Endothelial cell of umbilical vein (primary cell): ENCODE measurements at regions not wholly inside any gene's neighbourhood (a gene's known extent, or its start where the extent isn't known, plus 50 kb on each side); places are given as distances from the start of the nearest gene placed in this dataset.

ENCODE experiments used
- BruUV-seq: library from RNA; stranded (reverse); fragments of 400-500 nt; replicated peaks from 2 replicates; lab custom pipeline; 2021; lab: Mats Ljungman, UMichigan
- CTCF ChIA-PET: fragments of 300-600, 350-600 bp; sonication (Branson Sonifier 250); formaldehyde crosslinking; loops from one replicate; lab custom pipeline; 2021; ENCODE audit warnings: antibody characterized with exemption, inconsistent platforms; lab: Charles Lee
- POLR2A ChIA-PET: fragments of 300-600, 350-600 bp; sonication (Branson Sonifier 250); formaldehyde crosslinking; loops from one replicate; lab custom pipeline; 2021; ENCODE audit warnings: antibody characterized with exemption, inconsistent platforms; lab: Charles Lee
- DNase-seq: peaks from one replicate; pipeline ENCODE4 v3.0.0-alpha.2; 2011; ENCODE audit warnings: low read depth, low spot score
- FAIRE-seq: peaks from 2 replicates; lab custom pipeline; 2011; peaks lifted over from hg19 to GRCh38; lab: Jason Lieb, UNC
- H2AFZ ChIP-seq: 2 replicates; pipeline ENCODE4 v1.6.0; 2012; ENCODE audit warnings: low read depth, low read length, control low read depth, inconsistent platforms
- H3K27ac ChIP-seq: 2 replicates; pipeline ENCODE4 v1.5.1; 2011; ENCODE audit warnings: low read depth, mild to moderate bottlenecking, control low read depth, low read length, moderate library complexity; ENCODE audit not compliant: insufficient read depth
- H3K27me3 ChIP-seq, 2 experiments: 2 replicates each; pipeline versions ENCODE4 v1.6.0 to v1.6.1; 2011; ENCODE audit warnings: low read length in 2 of 2, mixed read lengths in 1 of 2; ENCODE audit not compliant: control insufficient read depth in 2 of 2, insufficient read depth in 2 of 2
- H3K36me3 ChIP-seq, 2 experiments: 2 replicates in 1 of 2; 3 replicates in 1 of 2; pipeline ENCODE4 v1.5.1; 2011; ENCODE audit warnings: low read length in 2 of 2, mild to moderate bottlenecking in 1 of 2, moderate library complexity in 1 of 2; ENCODE audit not compliant: control insufficient read depth in 2 of 2, insufficient read depth in 2 of 2; ENCODE audit errors: extremely low read depth in 1 of 2
- H3K4me1 ChIP-seq: 3 replicates; pipeline ENCODE4 v1.5.1; 2011; ENCODE audit warnings: mild to moderate bottlenecking, low read length; ENCODE audit not compliant: control insufficient read depth, insufficient read depth; ENCODE audit errors: extremely low read depth
- H3K4me2 ChIP-seq: 2 replicates; pipeline ENCODE4 v1.6.1; 2011; ENCODE audit warnings: low read length, control low read depth, mixed read lengths; ENCODE audit not compliant: insufficient read depth
- H3K4me3 ChIP-seq, 3 experiments: fragments of 200-600 bp in 1 of 3; sonication (generic), shearing (Covaris generic) in 1 of 3; replicated peaks in 1 of 3; 2 replicates each; pipeline ENCODE4 v1.5.1; 2011 to 2016; ENCODE audit warnings: control low read depth in 3 of 3, low read length in 3 of 3, mild to moderate bottlenecking in 2 of 3, inconsistent platforms in 1 of 3, low read depth in 1 of 3, moderate library complexity in 1 of 3; ENCODE audit not compliant: insufficient read depth in 1 of 3
- H3K79me2 ChIP-seq: 2 replicates; pipeline ENCODE4 v1.6.0; 2012; ENCODE audit warnings: low read length, inconsistent platforms; ENCODE audit not compliant: control insufficient read depth, insufficient read depth
- H3K9ac ChIP-seq: replicated peaks from 2 replicates; pipeline ENCODE3; 2011; ENCODE audit warnings: low read length, control low read depth; ENCODE audit not compliant: insufficient read depth; ENCODE audit errors: extremely low read depth
- H3K9me1 ChIP-seq: replicated peaks from 3 replicates; pipeline ENCODE4 v1.6.0; 2011; ENCODE audit warnings: mild to moderate bottlenecking, low read length; ENCODE audit not compliant: control insufficient read depth, insufficient read depth; ENCODE audit errors: extremely low read depth
- H3K9me3 ChIP-seq: replicated peaks from 2 replicates; pipeline ENCODE4 v1.5.1; 2012; ENCODE audit warnings: low read length, inconsistent platforms; ENCODE audit not compliant: control insufficient read depth, insufficient read depth
- H4K20me1 ChIP-seq: replicated peaks from 2 replicates; pipeline ENCODE3; 2011; ENCODE audit warnings: mild to moderate bottlenecking, low read length; ENCODE audit not compliant: control insufficient read depth, insufficient read depth; ENCODE audit errors: extremely low read depth
- CTCF ChIP-seq, 2 donors: IDR thresholded peaks; 1 replicate in 1 of 2; 2 replicates in 1 of 2; pipeline ENCODE4 v1.5.1; 2011; ENCODE audit warnings: low read length in 2 of 2, mild to moderate bottlenecking in 2 of 2, moderate library complexity in 2 of 2, control low read depth in 1 of 2, inconsistent platforms in 1 of 2, low read depth in 1 of 2; ENCODE audit not compliant: insufficient read depth in 1 of 2; ENCODE audit errors: extremely low read depth in 1 of 2
- EZH2 ChIP-seq: IDR thresholded peaks from 2 replicates; pipeline ENCODE4 v1.6.1; 2012; ENCODE audit warnings: borderline replicate concordance, low read depth, mild to moderate bottlenecking, moderate library complexity, low read length, inconsistent platforms; ENCODE audit not compliant: severe bottlenecking
- FOS ChIP-seq: IDR thresholded peaks from 2 replicates; pipeline ENCODE4 v1.6.1; 2011; ENCODE audit warnings: mild to moderate bottlenecking, low read length, moderate library complexity, borderline replicate concordance; ENCODE audit not compliant: insufficient read depth
- GATA2 ChIP-seq: IDR thresholded peaks from 2 replicates; pipeline ENCODE4 v1.7.0; 2011; ENCODE audit warnings: low read depth, mild to moderate bottlenecking, moderate library complexity, mixed read lengths, low read length; ENCODE audit not compliant: insufficient read length, insufficient read depth
- JUN ChIP-seq: IDR thresholded peaks from 2 replicates; pipeline ENCODE4 v1.6.1; 2011; ENCODE audit warnings: borderline replicate concordance, low read depth; ENCODE audit not compliant: insufficient read length, insufficient read depth
- MYC ChIP-seq: IDR thresholded peaks from one replicate; pipeline ENCODE4 v1.6.1; 2011; ENCODE audit warnings: mild to moderate bottlenecking, low read depth, low read length
- POLR2A ChIP-seq: IDR thresholded peaks from 2 replicates; pipeline ENCODE4 v1.6.1; 2012; ENCODE audit warnings: low read depth, mild to moderate bottlenecking, control low read depth, low read length
- POLR2AphosphoS5 ChIP-seq: IDR thresholded peaks from 2 replicates; pipeline ENCODE4 v1.6.1; 2012; ENCODE audit warnings: low read depth, mild to moderate bottlenecking, control low read depth, low read length, moderate library complexity; ENCODE audit not compliant: insufficient read depth
- dilution Hi-C: fragments of 300-500 bp; cut with MboI; formaldehyde crosslinking; loops from one replicate; pipeline ENCODE4 v1.15.0; 2019; ENCODE audit warnings: low sequenced_read_pairs; ENCODE audit not compliant: extremely low pct_ligation_motif_present
- intact Hi-C: fragments of 100-400 bp; cut with micrococcal nuclease; formaldehyde crosslinking; loops from one replicate; pipeline ENCODE4 v1.10.0; 2022
- TF ChIP-seq, protein P1 (sequence below): IDR thresholded peaks from 2 replicates; pipeline ENCODE4 v1.6.1; 2011; ENCODE audit not compliant: insufficient read depth, insufficient read length

DNA sequence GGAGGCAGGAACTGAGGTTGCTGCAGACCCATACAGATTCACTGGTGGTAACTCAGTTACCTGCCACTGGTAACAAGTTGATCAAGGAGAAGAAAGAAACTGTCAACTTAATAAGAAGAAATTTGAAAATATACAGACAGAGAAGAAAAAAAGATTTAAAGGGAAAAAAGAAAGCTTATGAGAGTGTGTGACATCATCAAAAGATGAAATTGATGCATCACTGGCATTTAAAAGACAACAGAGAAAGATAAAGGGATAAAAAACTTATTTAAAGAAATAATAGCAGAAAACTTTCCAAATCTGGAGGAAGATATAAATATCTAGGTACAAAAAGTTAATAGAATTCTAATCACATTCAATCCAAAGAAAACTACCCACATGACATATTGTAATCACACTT lies 1003.2 kb downstream of the TDRD15 start:
- H3K4me2 ChIP-seq: no peak overlapping the region
- BruUV-seq: no TSS peak
- FAIRE-seq (no peak), DNase-seq (no peak)
- no peak for TF ChIP-seq JUN
- no peak for TF ChIP-seq EZH2
- TF ChIP-seq, protein P1, sequence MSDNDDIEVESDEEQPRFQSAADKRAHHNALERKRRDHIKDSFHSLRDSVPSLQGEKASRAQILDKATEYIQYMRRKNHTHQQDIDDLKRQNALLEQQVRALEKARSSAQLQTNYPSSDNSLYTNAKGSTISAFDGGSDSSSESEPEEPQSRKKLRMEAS: no peak
- TF ChIP-seq FOS: no peak
- TF ChIP-seq POLR2AphosphoS5: no peak
- TF ChIP-seq POLR2A: no peak
- no peak for TF ChIP-seq CTCF (IDR thresholded peaks at IDR 0.05; ENCODE audit: extremely low read depth in 1 of 2, insufficient read depth in 1 of 2, low read depth in 1 of 2, low read length in 2 of 2)
- TF ChIP-seq MYC: no peak
- no peak for TF ChIP-seq GATA2
- H3K79me2 ChIP-seq: no peaks in the 10 kb centered on the region
- no peaks in the 10 kb centered on the region for H3K4me1 ChIP-seq
- intact Hi-C loops (no loop called here), dilution Hi-C loops (no loop called here)
- ChIA-PET POLR2A (no interaction called here), CTCF (no interaction called here)
- H3K9me3 ChIP-seq: peaks cover 4% of the 10 kb centered on the region
- H3K36me3 ChIP-seq: no peaks in the 10 kb centered on the region
- no peak overlapping the region for H3K27ac ChIP-seq
- no peak overlapping the region for H3K4me3 ChIP-seq
- no peaks in the 10 kb centered on the region for H3K9me1 ChIP-seq
- no peaks in the 10 kb centered on the region for H4K20me1 ChIP-seq
- H2AFZ ChIP-seq: no peak overlapping the region
- no peak overlapping the region for H3K9ac ChIP-seq
- no peaks in the 10 kb centered on the region for H3K27me3 ChIP-seq
